ACHN (cell line): ENCODE measurements at regions not wholly inside any gene's neighbourhood (a gene's known extent, or its start where the extent isn't known, plus 50 kb on each side); places are given as distances from the start of the nearest gene placed in this dataset.
"Not testable (repeated sequence)": the region's sequence is repeated elsewhere in the genome, so short reads cannot be mapped to it uniquely, and the experiment has no call there.

ENCODE experiments used
- DNase-seq: peaks from one replicate; pipeline ENCODE4 v3.0.0-alpha.2; 2015
- in situ Hi-C: cut with HindIII; loops from 2 replicates; pipeline ENCODE4 v1.10.0; 2017; ENCODE audit warnings: low sequenced_read_pairs, low pct_ligation_motif_present, low pct_unique_long_range_greater_than_20kb

DNA sequence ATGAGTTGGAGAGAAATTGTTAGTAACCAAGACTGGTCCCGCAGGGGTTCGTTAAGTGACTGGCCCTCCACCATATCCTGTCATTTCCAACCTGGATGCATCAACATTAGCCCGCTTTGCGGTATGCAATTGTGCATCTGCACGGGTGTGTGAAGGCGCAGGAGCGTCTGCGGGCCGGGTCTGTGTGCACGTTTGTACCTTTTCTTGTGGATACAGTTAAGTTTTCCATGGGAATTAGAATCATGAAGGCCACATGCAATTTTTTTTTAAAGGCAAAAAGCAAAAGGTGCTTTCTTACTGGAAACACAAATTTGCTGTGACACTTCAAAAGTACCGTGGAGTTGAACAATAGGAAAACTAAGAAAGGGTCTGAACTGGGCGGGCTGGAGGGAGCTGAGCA lies 355.4 kb upstream of the ZFHX3 start:
- in situ Hi-C loops = no loop called here
- DNase-seq = no peak

DNA sequence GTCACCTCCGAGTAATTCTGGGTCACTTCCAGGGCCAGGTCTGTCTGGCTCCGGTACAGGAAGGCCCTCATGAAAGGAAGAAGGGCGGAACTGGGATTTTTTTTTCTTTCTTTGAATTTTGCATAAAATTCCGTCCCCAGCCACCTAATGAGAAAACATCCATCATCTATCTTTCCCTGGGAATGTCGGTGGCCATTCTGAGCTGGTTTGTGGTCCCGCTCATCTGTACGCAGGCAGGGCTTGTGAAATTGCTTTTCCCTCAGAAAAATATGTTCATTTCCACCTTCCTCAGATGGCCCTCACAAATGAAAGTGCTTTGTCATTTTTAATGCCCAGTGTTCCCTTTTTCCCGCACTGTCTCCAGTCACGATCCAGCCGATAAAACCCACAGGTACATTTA lies 353.0 kb upstream of the ZFHX3 start:
- in situ Hi-C loops = no loop called here
- DNase-seq = no peak

DNA sequence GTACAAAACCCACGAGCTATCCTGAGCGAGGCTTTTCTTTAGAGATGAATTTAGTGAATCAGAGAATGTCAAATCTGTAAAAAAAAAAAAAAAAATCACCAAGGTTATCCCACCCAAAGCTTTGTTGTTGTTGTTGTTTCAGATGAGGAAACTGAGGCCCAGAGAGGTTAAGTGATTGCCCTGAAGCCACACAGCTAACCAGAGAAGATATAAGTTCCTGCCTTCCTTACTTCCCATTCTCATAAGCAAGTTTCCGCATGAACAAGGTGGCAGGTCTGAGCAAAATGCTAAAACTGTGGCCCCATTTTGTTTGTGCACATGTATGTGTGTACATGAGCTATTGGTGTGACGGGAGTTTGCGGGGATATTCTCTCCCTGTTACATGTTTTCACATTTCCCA lies 352.1 kb upstream of the ZFHX3 start:
- in situ Hi-C loops = no loop called here
- no peak for DNase-seq

DNA sequence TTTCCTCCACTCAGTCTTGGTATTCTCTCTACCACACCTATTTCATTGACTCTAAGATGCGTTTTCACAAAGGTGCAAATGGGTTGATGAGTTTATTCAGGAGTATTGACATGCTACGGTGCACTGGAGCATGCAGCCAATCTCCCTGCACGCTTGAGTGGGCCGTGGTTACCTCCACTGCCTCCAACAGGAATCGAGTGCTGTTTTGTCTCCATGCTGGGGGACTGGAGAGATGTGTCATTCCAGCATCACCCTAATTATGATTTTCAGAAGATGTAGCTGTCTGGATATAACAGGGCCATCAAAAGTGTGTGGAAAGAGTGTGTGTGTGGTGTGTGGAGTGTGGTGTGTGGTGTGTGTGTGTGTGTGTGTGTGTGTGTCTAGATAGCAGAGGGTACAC lies 351.6 kb upstream of the ZFHX3 start:
- in situ Hi-C loops = no loop called here
- no peak for DNase-seq

DNA sequence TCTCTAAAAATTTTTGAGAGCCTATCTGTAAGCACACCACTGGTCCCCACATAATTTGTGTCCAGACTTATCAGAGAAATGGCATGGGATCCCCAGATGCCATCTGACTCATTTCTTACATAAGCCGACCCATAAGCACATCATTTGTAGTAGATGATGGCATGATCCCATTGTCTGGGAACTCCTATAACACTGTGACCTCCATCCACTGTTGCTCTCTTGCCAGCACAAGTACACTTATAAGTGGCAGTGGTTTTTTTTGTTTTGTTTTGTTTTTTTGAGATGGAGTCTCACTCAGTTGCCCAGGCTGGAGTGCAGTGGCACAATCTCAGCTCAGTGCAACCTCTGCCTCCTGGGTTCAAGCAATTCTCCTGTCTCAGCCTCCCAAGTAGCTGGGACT lies 350.7 kb upstream of the ZFHX3 start:
- DNase-seq, in situ Hi-C loops: not testable (repeated sequence)

DNA sequence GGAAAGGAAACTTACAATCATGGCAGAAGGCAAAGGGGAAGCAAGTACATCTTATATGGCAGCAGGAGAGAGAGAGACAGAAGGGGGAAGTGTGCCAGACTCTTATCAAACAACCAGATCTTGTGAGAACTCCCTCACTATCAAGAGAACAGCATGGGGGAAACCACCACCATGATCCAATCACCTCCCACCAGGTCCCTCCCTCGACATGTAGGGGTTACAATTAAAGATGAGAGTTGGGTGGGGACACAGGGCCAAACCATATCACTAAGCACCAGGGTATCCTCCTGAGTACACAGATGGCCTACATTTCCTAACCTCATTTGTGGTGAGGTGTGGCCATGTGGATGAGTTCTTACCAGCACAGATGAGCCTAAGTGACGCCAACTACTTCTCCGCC lies 348.6 kb upstream of the ZFHX3 start:
- DNase-seq = no peak
- in situ Hi-C loops = no loop called here

DNA sequence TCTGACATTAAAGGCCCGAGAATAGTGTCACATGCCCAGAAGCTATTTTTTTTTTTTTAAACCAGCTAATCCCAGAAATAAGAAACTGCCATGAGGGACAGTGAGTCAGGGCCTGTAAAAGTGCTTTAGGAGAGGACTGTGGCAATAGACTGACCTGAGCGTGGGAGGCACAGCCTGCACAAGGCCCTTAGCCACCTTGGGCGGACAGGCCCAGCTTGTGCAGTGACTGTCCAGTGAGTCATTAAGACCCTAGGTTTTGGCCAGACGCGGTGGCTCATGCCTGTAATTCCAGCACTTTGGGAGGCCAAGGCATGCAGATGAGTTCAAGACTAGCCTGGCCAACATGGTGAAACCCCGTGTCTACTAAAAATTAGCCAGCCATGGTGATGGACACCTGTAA lies 343.0 kb upstream of the ZFHX3 start:
- in situ Hi-C loops = no loop called here
- DNase-seq = no peak

DNA sequence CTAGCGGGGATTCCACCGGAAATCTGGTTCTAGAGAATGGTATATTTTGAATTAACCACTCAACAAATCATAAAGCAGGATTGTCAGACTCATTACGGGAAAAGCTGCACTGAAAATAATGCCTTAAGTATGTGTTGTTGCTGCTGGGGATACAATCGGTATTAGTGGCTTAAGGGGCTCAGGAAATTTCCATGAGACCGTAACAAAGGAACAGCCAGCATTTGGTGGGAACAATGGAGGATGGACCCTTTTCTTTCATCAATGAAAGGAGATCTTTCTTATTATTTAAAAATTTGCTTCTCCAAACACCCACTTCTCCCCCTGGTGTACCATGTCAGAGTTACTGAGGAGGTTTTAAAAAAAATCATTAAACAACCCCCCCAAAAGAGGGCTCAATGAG lies 342.6 kb upstream of the ZFHX3 start:
- in situ Hi-C loops = no loop called here

DNA sequence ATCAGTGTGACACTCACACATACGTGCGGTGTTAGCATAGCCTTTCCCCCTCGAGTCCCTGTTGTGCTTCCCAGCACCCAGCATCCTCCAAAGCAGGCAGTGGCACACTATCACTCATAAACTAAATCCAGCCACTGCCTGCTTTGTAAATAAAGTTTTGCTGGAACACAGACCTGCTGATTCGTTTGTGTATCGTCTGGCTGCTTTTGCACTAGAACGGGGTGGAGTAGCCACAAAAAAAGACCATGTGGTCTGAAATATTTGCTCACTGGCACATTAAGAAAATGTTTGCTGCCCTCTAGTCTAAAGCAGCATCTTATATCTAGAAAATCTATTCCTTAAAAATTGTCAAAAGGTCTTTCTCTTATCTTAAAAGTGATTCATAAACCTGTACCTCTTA lies 341.2 kb upstream of the ZFHX3 start:
- in situ Hi-C loops = no loop called here

More for the DNA sequence above, 342.6 kb upstream of the ZFHX3 start:
- DNase-seq = no peak

DNA sequence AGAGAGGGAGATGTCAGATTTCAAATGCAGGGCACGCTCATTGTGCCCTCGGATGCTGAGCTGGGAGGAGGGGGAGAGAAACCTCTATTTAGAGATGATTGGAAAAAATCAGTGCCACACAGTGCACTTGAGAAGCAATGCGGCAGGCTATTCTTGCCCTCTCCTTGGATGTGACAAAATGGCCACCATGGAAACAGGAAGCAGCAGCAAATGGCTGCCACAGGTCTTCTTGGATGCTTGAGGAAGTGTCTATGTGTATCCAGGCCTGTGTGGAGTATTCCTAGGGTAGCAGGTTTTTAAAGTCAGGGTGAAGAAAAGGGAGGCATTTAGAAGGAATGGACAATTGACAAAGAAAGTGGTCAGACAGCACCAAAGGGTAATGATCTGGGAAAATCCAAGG lies 340.1 kb upstream of the ZFHX3 start:
- no peak for DNase-seq
- in situ Hi-C loops = no loop called here

More for the DNA sequence above, 341.2 kb upstream of the ZFHX3 start:
- no peak for DNase-seq

DNA sequence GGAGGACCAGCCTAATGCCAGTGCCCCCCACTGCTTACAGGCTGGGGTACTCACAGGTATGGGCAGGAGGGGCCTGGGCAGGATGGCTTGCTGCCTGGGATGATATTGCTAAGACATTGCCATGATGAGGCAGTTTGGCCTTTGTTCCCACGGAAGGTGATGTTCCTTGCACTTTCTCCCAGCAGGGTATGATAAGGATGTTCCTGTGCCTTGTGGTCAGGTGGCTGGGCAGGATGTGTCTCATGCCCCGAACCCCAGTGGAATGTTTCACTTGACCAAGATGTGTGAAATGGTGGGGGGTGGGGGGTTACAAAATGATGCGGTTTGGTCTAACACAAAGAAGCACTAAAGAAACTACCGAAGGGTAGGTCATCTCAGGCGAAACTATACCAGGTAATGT lies 337.8 kb upstream of the ZFHX3 start:
- in situ Hi-C loops = no loop called here
- no peak for DNase-seq

DNA sequence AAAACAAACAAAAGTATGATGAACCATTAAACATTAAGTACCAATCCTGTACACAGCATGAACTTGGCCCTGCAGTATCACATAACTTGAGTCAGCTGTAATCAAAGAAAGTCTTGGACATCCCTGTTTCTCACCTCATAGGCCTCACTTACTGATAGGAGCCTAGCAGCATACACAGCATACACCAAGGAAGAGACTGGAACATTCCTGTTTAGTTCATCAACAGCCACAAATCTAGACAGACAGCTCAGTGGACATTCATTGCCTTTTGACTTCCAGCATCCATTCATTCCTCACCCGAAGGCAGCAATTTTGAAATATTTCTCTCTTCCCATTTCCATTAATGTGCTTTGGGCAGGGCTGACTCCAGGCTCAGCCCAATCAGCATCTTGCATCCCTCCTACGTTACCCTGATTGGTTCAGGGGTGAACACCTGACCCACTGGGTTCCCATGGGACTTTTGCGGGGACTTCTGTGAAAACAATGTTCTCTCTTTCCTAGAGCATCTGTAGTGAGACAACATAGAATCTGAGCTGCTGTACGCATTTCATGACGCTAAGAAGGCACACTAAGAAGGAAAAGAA lies 336.7 kb upstream of the ZFHX3 start:
- in situ Hi-C loops = no loop called here
- DNase-seq = no peak

DNA sequence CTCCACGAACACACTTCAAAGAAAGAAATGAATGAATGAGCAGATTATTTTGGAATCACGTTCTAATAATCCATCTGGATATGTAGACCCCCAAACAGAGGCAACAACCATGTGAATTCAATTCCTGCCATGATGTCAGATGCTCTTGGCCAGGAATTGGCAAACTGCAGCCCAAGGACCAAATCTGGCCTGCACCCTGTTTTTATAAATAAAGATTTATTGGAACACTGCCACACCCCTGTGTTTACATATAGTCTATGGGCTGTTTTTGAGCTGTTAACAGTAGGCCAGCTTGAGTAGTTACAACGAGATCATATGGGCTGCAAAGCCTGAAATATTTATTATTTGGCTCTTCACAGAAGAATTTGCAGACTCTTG lies 336.0 kb upstream of the ZFHX3 start:
- no peak for DNase-seq
- in situ Hi-C loops = no loop called here

DNA sequence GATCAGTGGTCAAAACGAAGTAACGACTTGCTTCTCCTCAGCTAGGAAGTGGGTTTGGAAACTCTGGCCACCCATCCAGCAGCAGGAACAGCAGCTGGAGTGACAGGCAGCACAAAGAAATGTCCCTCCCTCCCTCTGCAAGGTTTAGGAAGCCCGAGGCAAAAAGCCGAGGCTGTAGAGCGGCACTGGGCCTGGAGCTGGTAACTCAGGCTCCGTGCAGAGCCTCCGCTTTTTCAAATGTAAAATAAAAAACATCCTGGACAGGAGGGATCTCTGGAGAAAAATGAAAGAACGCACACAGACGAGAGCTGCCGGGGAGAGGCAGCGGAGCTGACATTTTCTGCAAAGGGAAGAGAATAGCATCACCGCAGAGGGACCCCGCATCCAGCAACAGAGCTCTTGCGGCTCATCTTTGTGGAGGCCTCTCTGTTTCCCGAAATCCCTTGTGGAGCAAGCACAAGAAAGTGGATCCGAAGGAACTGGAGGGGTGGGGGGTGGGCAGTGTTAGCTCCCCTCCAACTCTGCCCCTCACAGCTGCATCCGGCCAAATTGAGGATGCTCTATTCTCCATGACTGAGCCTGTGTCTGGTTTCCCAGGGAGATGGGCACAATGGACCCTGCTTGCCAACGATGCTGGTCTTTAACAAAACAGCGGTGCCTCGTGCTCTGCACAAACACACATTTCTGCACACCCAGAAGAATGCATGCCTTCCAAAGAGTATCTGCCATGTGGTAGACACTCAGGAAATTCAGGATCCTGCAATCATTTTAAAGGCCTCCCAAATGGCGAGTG lies 335.5 kb upstream of the ZFHX3 start:
- DNase-seq = no peak
- in situ Hi-C loops = no loop called here

DNA sequence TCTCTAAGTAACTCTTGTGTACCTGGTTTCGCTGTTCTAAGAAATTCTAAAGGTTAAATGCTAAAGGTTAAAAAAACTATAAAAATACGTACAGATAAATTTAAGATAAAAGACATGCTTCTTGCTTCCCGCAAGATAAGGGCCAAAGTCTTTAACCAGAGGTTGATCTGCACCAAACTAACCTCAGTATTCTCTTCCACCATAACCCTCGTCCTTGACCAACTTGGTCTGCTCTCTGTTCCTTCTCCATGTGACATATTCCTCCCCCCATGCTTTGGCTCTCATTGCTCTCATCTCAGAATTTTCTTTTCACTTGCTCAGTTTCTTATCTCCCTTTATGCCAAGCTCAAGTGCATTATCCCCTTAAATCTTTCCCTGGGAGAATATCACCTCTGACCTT lies 330.5 kb upstream of the ZFHX3 start:
- DNase-seq = no peak
- in situ Hi-C loops = no loop called here

DNA sequence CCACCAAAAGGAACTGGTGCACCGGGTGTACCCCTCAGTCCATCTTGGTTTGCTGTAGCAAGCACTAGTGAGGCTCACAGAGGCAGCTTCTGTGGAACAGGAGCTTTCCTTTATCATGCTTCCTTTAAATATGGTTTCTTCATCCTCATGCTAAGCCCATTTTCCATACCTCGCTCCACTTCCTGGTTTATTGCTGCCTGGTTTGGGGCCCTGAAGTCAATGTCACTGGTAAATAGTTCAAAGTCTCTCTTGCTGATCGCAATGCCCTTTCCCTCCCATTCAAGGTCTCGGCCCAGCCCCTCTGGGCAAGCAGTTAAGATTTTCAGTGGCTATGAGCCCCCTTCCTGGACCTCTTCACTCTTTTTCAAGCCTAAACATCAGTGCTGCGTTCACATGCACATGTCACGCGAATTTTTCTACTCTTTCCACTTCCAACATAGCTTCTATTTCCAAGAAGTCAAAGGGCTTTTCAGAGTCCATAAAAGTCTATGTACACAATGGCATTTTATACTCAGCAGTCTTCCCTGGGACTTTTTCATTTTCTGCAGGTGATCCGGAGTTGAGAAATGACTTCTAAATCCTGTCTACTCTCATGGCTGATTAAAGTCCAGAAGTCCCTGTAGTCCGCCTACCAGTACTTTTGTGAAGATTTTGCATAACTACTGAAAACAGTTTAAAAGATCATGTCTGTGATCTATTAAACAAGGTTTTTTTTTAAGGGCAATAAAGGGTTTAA lies 323.8 kb upstream of the ZFHX3 start:
- no peak for DNase-seq
- in situ Hi-C loops = no loop called here

DNA sequence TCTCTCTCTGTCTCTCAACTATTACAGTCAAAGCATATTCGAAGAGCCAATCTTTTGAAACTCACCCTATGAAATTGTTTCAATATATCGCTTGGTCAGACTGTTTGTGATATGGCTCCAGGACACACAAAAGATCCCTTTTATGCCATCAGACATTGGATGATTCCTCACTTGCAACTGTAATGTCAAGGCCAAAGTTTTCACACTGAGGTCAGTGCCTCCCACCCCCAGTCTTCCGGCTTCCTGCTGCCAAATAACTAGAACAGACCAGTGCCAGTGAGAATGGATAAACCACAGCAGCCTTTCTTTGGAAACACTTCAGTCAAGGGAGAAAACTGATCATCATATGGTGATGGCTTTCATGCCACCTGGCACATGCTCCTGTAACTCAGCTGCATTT lies 321.9 kb upstream of the ZFHX3 start:
- no peak for DNase-seq
- in situ Hi-C loops = no loop called here

DNA sequence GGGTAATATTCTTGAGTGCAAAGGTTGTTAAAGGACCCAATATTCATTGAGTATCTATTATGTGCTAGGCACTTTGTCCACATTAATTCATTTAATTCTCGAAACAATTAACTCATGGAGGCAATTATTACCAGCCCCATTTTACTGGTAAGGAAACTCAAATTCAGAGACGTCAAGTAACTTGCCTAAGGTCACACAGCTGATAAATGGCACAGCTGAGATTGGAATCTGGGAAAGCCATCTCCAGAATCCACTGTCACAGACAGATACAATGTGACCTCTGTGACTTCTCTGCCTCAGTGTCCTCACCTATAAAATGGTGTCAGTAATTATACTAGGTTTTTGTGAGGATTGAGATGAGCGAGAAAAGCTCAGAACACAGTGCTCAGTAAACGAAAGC lies 320.8 kb upstream of the ZFHX3 start:
- no peak for DNase-seq
- in situ Hi-C loops = no loop called here

DNA sequence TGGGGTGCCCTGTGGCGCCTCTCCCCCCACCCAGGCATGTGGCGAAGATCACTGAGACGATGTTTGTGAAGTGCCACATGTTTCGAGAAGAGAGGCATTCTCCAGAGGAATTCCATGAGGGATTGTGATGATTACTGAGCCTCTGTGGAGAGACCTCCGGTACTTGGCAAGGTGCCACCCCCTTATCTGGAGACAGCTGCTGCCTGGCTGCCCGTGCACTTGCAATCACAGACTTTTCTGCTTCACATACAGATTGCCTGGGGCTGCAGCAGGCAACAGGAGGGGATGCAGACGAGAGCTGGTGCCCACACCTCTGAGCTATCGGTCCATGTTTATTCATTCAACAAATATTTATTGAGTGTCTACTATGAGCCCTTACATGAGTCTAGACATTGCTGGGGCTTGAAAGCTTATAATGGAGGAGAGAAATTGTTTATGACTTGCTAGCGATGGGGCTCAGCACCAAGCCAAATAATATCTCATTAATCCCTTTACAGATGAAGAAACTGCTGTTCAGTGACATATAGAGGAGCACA lies 317.2 kb upstream of the ZFHX3 start:
- no peak for DNase-seq
- in situ Hi-C loops = no loop called here

DNA sequence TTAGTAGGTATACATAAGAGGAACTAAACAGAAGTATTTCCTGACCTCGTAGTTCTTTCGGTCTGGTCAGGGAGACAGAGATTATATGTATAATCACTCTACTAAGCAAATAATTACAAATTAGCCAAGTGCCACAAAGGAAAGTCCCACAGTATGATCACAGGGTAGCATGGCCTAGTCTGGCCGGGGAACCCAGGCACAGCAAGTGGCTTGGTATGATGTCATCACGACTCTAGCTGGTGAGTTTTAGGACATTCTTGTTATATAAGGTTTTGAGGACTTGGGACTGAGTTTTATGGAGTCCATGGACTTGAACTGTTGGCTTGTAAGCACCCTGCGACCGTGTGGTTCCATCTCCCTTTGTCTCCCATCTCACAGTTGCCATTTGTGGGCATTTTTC lies 316.5 kb upstream of the ZFHX3 start:
- in situ Hi-C loops = no loop called here
- no peak for DNase-seq
